NT2/D1 (cell line): ENCODE measurements at regions not wholly inside any gene's neighbourhood (a gene's known extent, or its start where the extent isn't known, plus 50 kb on each side); places are given as distances from the start of the nearest gene placed in this dataset.

Source experiments
- SUZ12 ChIP-seq: IDR thresholded peaks from 2 replicates; pipeline ENCODE4 v1.6.1; 2011; ENCODE audit not compliant: insufficient read length, insufficient read depth; ENCODE audit errors: extremely low read depth
- YY1 ChIP-seq: IDR thresholded peaks from 2 replicates; pipeline ENCODE4 v1.6.1; 2011; ENCODE audit not compliant: insufficient read length, insufficient read depth
- ZNF274 ChIP-seq: IDR thresholded peaks from 2 replicates; pipeline ENCODE4 v1.6.1; 2011; ENCODE audit warnings: mild to moderate bottlenecking, low read depth, low read length

DNA sequence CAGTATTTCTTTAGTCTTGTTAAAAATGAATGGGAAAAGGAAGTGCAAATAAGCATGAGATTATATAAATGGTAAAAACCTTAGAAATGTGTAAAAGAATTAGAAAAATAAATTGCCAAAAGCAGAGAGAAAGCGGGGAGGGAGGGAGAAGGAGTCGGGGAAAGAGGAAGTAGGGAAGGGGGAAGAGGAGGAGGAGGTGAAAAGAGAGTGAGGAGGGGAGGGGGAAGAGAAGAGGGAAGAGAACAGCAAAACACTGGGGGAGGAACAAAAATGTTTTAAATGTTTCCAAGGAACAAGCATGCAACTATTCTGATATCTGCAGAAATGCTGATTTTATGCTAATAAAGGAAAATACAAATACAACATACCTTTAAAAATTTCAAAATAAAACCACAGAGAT, 317.5 kb downstream of the PIK3R1 start:
- TF ChIP-seq ZNF274: no peak
- no peak for TF ChIP-seq SUZ12
- TF ChIP-seq YY1: no peak
